Uterus (tissue), 3 donors: ENCODE measurements at regions not wholly inside any gene's neighbourhood (a gene's known extent, or its start where the extent isn't known, plus 50 kb on each side); places are given as distances from the start of the nearest gene placed in this dataset.

Source experiments
- DNase-seq, 2 donors: peaks; one replicate each; pipeline ENCODE4 v3.0.0-alpha.2; 2019 to 2020
- H3K27ac ChIP-seq, 2 donors: fragments of 200-600 bp; sonication (generic); 1 replicate in 1 of 2; 2 replicates in 1 of 2; pipeline ENCODE4 v1.5.1; 2016 to 2018
- H3K27me3 ChIP-seq, 2 donors: fragments of 200-600 bp; sonication (generic); one replicate each; pipeline ENCODE4 v1.5.1; 2018 to 2019; ENCODE audit warnings: control low read depth in 1 of 2
- H3K36me3 ChIP-seq, 2 donors: fragments of 200-600 bp; sonication (generic); one replicate each; pipeline ENCODE4 v1.5.1; 2019; ENCODE audit warnings: control low read depth in 1 of 2
- H3K4me1 ChIP-seq, 2 donors: fragments of 200-600 bp; sonication (generic); one replicate each; pipeline ENCODE4 v1.5.1; 2018 to 2019; ENCODE audit warnings: control low read depth in 1 of 2
- H3K4me3 ChIP-seq, 2 donors: fragments of 200-600 bp; sonication (generic); 1 replicate in 1 of 2; 2 replicates in 1 of 2; pipeline ENCODE4 v1.5.1; 2018 to 2019; ENCODE audit warnings: mild to moderate bottlenecking in 1 of 2
- H3K9me3 ChIP-seq, 2 donors: fragments of 200-600 bp; sonication (generic); one replicate each; pipeline ENCODE4 v1.5.1; 2019; ENCODE audit warnings: control low read depth in 1 of 2
- POLR2A ChIP-seq, 2 donors: fragments of 450-650 bp; IDR thresholded peaks; one replicate each; pipeline ENCODE4 v1.6.1; 2016; ENCODE audit warnings: antibody characterized with exemption in 2 of 2, mild to moderate bottlenecking in 1 of 2, moderate library complexity in 1 of 2
- intact Hi-C: fragments of 100-400 bp; cut with DNase I; formaldehyde crosslinking; loops from one replicate; pipeline ENCODE4 v1.15.1; 2023; ENCODE audit warnings: low total_unique reads
- TF ChIP-seq, protein P1 (sequence below), 4 experiments: fragments of 200-600 bp in 2 of 4; fragments of 450-650 bp in 2 of 4; sonication (generic) in 2 of 4; IDR thresholded peaks; one replicate each; pipeline ENCODE4 v1.5.1; 2016 to 2019; ENCODE audit warnings: antibody characterized with exemption in 4 of 4, mild to moderate bottlenecking in 2 of 4, moderate library complexity in 1 of 4
- donor health status: DM: yes; HTN: yes; CAD: no.

DNA sequence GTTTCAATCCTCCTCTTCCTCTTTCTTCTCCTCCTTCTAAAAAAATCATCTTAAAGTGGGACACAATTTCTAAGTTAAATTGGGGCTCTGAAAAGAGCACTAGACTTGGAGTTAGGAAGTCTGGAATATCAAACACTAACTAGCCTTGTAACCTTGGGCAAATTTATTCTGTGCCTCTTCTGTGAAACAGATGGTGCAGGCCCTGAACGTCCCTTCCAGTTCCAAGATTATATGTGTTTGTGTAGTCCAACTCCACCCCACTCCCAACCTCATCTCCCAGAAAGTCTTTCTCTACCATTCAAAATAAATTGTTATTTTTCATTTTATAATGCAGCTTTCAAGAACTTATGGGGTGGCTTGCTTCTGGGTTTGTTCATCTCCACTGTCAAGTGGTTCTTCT, 630.0 kb downstream of the LMO4 start:
- no peak overlapping the region for H3K27ac ChIP-seq
- no peak overlapping the region for H3K4me3 ChIP-seq
- H3K36me3 ChIP-seq = no peaks in the 10 kb centered on the region
- TF ChIP-seq, protein P1, sequence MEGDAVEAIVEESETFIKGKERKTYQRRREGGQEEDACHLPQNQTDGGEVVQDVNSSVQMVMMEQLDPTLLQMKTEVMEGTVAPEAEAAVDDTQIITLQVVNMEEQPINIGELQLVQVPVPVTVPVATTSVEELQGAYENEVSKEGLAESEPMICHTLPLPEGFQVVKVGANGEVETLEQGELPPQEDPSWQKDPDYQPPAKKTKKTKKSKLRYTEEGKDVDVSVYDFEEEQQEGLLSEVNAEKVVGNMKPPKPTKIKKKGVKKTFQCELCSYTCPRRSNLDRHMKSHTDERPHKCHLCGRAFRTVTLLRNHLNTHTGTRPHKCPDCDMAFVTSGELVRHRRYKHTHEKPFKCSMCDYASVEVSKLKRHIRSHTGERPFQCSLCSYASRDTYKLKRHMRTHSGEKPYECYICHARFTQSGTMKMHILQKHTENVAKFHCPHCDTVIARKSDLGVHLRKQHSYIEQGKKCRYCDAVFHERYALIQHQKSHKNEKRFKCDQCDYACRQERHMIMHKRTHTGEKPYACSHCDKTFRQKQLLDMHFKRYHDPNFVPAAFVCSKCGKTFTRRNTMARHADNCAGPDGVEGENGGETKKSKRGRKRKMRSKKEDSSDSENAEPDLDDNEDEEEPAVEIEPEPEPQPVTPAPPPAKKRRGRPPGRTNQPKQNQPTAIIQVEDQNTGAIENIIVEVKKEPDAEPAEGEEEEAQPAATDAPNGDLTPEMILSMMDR (IDR thresholded peaks at IDR 0.05) = no peak
- TF ChIP-seq POLR2A (IDR thresholded peaks at IDR 0.05) = no peak
- H3K4me1 ChIP-seq = no peaks in the 10 kb centered on the region
- DNase-seq = no peak
- intact Hi-C loops = no loop called here
- H3K9me3 ChIP-seq = no peaks in the 10 kb centered on the region
- no peaks in the 10 kb centered on the region for H3K27me3 ChIP-seq

DNA sequence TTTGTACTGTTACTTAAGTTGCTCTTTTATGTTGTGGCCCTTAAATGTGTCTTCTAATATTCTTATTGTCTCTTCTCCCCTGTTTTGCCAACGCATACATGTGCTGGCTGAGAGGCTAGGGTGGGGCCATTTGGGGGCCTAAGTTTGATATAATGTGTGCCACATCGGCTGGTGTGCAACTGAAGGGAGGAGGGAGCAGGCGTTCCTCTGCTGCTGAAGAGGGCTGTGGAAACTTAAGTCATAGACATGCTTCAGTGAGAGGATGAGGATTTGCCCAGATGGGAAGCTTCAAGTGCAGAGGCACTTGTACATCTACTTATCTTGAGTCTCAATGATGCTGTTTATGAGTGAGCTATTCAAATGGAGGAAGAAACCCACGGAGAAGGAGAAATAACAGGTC, 630.6 kb downstream of the LMO4 start:
- intact Hi-C loops = no loop called here

DNA sequence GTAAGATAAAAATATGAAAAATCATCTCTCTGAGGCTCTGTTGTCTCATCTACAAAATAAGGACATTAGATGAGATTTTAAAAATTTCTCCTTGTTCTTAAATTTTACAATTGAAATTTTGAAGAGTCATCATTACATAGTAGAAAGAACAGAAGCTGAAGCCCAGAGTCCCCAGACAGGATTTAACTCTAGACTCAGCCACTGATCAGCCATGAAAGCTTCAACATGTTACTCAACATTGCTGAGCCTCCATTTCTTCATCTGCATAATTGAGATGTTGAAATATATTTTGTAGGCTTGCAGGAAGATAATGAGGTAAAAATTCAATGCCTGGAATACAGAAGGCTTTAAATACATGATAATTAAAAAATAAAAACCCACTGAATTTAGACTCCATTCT, 633.3 kb downstream of the LMO4 start:
- Histone ChIP-seq H3K36me3 (no peaks in the 10 kb centered on the region), H3K27ac (no peak overlapping the region), H3K9me3 (no peaks in the 10 kb centered on the region), H3K27me3 (no peaks in the 10 kb centered on the region), H3K4me1 (no peaks in the 10 kb centered on the region), H3K4me3 (no peak overlapping the region)
- intact Hi-C loops = no loop called here
- no peak for DNase-seq
- TF ChIP-seq POLR2A (IDR thresholded peaks at IDR 0.05) = no peak
- TF ChIP-seq, protein P1 (IDR thresholded peaks at IDR 0.05) = no peak

More for the DNA sequence above, 630.6 kb downstream of the LMO4 start:
- H3K27me3 ChIP-seq = no peaks in the 10 kb centered on the region
- no peaks in the 10 kb centered on the region for H3K9me3 ChIP-seq
- DNase-seq = no peak
- no peak overlapping the region for H3K4me3 ChIP-seq
- H3K36me3 ChIP-seq = no peaks in the 10 kb centered on the region
- TF ChIP-seq, protein P1 (IDR thresholded peaks at IDR 0.05) = no peak
- TF ChIP-seq POLR2A (IDR thresholded peaks at IDR 0.05) = no peak
- no peaks in the 10 kb centered on the region for H3K4me1 ChIP-seq
- H3K27ac ChIP-seq = no peak overlapping the region

DNA sequence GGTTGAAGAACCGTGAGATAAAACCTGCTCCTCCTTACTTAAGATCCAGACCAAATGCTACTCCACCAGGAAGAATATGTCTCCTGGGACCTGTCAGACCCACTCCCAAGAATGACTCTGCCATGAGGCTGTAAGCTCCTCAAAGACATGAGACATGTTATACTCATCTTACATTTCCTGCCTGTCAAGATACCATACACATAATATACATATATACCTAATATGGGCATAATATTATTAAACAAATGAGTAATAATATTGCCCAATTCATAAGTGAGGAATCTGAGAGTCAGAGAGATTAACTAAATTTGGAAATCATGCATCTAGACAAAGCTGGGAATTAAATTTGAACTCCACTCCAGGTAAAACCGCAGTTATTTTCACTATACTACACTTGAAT, 634.9 kb downstream of the LMO4 start:
- Histone ChIP-seq H3K27me3 (no peaks in the 10 kb centered on the region), H3K9me3 (no peaks in the 10 kb centered on the region), H3K4me1 (no peaks in the 10 kb centered on the region), H3K4me3 (no peak overlapping the region), H3K27ac (no peak overlapping the region), H3K36me3 (no peaks in the 10 kb centered on the region)
- intact Hi-C loops = no loop called here
- no peak for TF ChIP-seq POLR2A (IDR thresholded peaks at IDR 0.05)
- TF ChIP-seq, protein P1 (IDR thresholded peaks at IDR 0.05) = no peak
- DNase-seq = no peak

DNA sequence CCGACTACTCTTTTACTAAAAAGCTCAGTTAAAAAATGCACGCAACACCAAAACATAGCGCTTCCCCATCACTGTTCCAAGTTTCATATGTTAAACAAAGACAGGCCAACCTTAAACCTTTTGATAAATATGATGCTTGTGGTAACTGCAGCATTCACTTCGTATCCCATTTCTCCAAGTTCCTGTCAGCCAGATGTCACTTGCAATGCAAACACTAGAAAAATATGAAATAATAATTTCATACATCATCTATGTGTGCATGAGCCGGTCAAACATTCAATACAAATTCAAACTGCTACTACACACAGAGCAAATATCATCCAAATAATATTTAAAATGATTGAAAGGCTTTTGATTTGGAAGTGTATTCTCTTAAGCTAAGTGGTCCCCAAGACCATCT, 636.5 kb downstream of the LMO4 start:
- no peaks in the 10 kb centered on the region for H3K9me3 ChIP-seq
- intact Hi-C loops = no loop called here
- H3K4me1 ChIP-seq = no peaks in the 10 kb centered on the region
- no peaks in the 10 kb centered on the region for H3K36me3 ChIP-seq
- no peaks in the 10 kb centered on the region for H3K27me3 ChIP-seq
- no peak for DNase-seq
- TF ChIP-seq, protein P1 (IDR thresholded peaks at IDR 0.05) = no peak
- TF ChIP-seq POLR2A (IDR thresholded peaks at IDR 0.05) = no peak
- no peak overlapping the region for H3K4me3 ChIP-seq
- H3K27ac ChIP-seq = no peak overlapping the region
